Transverse colon (tissue), 4 donors: ENCODE measurements at regions not wholly inside any gene's neighbourhood (a gene's known extent, or its start where the extent isn't known, plus 50 kb on each side); places are given as distances from the start of the nearest gene placed in this dataset.

ENCODE experiments used
- CTCF ChIP-seq, 5 experiments: fragments of 200-600 bp in 3 of 5; fragments of 450-650 bp in 2 of 5; sonication (generic) in 3 of 5; IDR thresholded peaks; 1 replicate in 2 of 5; 2 replicates in 3 of 5; pipeline ENCODE4 v1.5.1; 2016 to 2017; ENCODE audit warnings: antibody characterized with exemption in 5 of 5, inconsistent platforms in 3 of 5, mild to moderate bottlenecking in 2 of 5, moderate library complexity in 1 of 5
- EP300 ChIP-seq: sonication (generic); formaldehyde crosslinking; IDR thresholded peaks from one replicate; pipeline ENCODE4 v1.6.1; 2017; ENCODE audit warnings: antibody characterized with exemption, low read depth
- POLR2A ChIP-seq: fragments of 450-650 bp; IDR thresholded peaks from one replicate; pipeline ENCODE4 v1.6.1; 2016; ENCODE audit warnings: antibody characterized with exemption, mild to moderate bottlenecking, moderate library complexity
- POLR2AphosphoS5 ChIP-seq, 3 donors: sonication (generic); formaldehyde crosslinking; IDR thresholded peaks; one replicate each; pipeline ENCODE4 v1.6.1; 2016; ENCODE audit warnings: antibody characterized with exemption in 3 of 3

DNA sequence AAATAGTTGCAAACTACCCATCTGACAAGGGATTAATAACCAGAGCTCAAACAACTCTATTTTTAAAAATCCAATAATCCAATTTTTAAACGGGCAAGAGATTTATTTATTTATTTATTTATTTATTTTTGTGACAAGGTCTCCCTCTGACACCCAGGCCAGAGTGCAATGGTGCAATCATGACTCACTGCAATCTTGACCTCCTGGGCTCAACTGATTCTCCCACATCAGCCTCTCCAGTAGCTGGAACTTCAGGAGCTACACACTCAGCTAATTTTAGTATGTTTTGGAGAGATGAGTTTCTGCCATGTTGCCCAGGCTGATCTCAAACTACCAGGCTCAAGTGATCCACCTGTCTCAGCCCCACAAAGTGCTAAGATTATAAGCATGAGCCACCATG is 267.2 kb upstream of the BLID start:
- no peak for TF ChIP-seq CTCF (IDR thresholded peaks at IDR 0.05)
- TF ChIP-seq POLR2AphosphoS5 (IDR thresholded peaks at IDR 0.05), result no peak
- no peak for TF ChIP-seq EP300
- TF ChIP-seq POLR2A, result no peak
